Medulla oblongata (tissue), 1 donor: ENCODE measurements at regions not wholly inside any gene's neighbourhood (a gene's known extent, or its start where the extent isn't known, plus 50 kb on each side); places are given as distances from the start of the nearest gene placed in this dataset.

Experiments
- DNase-seq: peaks from one replicate; pipeline ENCODE4 v3.0.0-alpha.2; 2015; ENCODE audit errors: extremely low spot score

GRCh38 chr13:31686670-31687425 is 52.5 kb upstream of the RXFP2 start:
- no peak for DNase-seq
